Activated T-cell treated with anti-CD3 and anti-CD28 coated beads for 1 hour (primary cell): ENCODE measurements at regions not wholly inside any gene's neighbourhood (a gene's known extent, or its start where the extent isn't known, plus 50 kb on each side); places are given as distances from the start of the nearest gene placed in this dataset.
"Not testable (repeated sequence)": the region's sequence is repeated elsewhere in the genome, so short reads cannot be mapped to it uniquely, and the experiment has no call there.

ENCODE experiments used
- DNase-seq: peaks from one replicate; pipeline ENCODE4 v3.0.0-alpha.2; 2020; ENCODE audit warnings: low read depth

DNA sequence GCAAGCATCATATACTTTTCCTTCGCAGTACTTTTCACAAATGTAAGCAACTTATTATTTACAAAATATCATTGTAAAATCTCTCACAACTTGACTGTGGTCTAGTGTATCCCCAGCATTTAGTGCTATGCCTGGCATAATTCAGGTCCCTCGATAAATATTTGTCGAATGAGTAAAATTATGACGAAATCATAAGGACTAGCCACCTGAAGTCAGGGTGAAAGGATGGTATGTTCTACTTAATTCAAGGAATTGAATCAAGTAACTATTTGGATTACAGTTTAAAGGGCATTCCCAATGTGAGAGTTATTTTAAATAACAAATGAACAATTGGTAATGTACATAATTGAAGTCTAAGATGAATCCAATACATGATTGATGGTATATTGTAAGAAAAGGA is 393.0 kb upstream of the SLC35B3 start:
- DNase-seq: no peak

DNA sequence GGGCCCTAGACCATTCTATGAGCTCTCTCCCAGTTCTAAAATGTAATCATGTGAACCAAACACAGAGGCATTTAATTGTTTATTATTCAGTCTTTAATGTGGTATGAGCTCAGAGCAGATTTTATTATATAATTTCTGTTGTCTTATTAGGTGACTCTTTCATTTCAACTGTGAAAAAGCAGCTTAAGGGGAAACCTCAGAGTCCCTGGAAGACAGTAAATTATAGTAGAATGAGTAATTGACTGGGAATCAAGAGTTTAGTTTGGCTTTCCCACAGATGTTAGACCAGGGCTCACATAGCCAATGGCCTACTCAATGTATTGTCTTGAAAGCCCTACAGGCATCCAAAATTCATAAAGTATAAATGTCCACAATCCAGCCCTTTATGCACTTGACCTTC is 390.4 kb upstream of the SLC35B3 start:
- DNase-seq: no peak

DNA sequence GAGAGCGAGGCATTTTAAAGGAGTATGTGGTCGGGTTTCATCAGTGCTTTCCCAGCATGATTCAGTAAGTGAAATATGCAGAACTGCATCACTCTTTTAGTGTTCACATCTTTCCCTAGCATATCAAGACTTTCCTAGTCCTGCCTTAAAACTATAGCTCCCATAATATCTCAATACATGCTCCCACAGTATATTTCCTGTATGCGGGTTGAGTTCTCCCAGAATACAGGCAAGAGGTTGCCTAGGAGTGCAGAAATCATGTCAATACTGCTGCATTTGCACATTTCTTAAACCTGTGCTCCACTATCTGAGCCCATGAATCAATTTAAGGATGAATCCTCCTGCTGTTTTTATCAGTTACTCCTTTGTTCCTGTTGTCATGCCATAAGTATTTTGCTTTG is 386.6 kb upstream of the SLC35B3 start:
- DNase-seq: no peak

DNA sequence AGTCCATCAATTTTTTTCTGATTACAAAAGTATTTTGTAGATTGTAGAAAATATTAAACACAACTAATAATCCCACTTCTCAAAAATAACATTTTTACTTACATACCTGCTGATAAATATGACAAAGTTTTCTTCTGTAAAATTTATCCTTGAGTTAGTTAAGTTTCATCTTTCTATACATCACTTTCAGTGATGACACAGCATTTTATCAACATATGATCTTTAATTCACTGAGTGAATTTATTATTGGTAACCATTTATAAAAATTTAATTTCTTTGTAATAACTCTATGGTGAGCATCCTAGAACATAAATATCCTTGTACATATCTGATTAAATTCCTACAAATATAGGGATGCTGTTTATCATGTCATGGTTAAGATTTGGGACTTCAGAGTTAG is 385.0 kb upstream of the SLC35B3 start:
- DNase-seq: no peak

DNA sequence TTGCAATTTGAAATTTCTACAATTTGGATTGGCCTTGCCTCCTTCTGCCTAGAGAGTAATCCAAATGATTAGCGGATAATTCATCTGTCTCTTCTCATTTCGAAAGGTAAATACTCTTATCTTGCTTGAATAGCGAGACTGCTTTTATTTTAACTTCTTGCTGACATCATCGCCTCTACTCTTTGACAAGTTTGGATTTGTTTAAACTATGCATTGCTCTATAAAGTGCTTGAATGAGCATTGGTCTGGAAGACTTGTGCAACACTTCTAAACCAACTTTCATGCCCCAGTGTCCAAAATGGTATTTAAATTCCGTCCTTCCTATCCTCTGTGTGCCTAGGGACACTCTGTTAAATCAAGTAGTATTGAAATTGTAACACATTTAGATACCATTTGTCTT is 384.1 kb upstream of the SLC35B3 start:
- no peak for DNase-seq

DNA sequence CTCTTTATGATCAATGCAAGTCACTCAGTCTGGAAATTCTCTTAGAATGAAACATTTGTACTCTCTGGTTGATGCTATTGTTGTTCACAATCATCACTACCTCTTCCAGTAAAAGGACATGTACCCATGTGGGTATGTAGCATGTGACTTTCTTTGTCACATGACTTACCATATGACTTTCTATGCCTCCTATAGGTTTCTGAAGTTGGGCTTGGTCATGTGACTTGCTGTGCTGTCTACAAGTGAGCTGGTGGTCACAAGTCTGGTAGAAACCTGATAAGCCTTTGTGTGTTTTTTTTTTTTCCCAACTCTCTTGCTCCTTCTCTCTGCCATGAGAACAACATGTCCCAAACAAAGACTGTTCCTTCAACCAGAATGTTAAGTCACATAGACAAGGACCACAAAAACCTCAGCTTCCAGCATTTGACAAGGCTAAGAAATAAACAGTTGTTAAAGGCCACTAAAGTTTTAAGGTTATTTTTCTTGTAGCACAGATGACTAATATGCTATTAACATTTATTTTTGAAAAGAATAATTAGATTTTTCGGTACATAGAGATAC is 379.2 kb upstream of the SLC35B3 start:
- DNase-seq: no peak

DNA sequence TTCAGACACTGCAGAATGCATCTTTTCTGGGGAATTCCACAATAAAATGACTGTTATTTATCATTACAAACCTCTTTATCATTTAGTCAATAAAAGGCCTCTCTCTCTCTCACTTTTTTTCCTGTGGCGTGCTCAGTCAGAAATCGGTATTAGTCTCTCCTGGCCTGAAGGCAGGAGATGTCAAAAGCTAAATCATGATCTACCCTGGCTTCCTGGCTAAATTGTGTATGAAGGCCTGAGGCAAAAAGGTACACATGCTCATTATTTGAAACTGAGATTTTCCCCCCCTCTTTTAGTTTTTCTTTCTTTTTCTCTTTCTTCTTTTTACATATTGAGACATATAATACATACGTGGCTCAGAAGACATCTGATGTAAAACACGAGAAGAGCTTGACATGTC is 375.0 kb upstream of the SLC35B3 start:
- no peak for DNase-seq

DNA sequence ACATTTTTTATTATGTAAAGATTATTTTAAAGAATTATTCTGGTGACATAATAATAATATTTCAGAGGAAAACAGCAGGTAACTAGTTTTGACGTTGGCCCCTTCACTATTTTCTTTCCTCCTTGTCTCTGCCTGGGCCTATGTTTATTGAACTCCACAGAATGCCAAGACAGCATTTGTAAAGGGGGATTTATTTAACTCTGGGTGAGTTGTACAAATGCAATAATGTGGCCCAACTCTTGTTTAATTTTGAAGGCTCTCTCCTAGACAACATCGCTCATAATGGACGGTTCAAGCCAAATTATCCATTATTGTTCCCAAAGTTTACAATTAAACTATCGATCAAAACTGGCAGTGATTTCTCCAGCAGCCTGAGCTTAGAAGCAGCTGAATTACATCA is 374.3 kb upstream of the SLC35B3 start:
- no peak for DNase-seq

DNA sequence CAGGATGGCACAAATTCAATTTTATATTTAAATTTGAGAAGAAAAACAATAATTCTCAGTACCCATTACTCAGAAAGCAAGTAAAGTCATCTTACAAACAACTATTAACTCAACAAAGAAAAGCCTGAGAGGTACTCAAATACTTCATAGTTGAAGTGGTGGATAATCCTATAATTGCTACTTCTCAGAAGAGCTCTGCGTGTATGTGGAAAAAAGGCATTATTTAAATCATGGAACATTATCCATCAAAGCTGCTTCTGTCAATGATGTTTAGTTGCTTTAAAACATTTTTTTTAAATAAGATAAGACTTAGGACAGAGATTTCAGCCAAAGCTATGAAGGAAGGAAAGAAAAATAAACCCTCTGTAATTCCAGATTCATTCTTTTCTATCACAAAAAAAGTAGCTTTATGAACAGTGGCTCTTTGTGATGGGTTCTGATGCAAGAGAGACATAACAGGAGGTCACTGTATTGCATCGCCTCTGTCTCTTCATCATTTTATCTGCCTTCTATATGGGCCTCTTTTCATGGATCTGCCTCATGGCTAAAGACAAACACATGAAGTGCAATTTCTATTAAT is 367.9 kb upstream of the SLC35B3 start:
- DNase-seq: no peak

DNA sequence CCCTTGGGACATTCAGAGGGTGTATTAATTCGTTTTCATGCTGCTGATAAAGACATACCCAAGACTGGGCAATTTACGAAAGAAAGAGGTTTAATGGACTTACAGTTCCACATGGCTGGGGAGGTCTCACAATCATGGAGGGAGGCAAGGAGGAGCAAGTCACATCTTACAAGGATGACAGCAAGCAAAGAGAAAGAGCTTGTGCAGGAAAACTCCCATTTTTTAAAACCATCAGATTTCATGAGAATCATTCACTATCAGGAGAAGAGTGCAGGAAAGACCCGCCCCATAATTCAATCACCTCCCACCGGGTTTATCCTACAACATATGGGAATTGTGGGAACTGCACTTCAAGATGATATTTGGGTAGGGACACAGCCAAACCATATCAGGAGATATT is 367.1 kb upstream of the SLC35B3 start:
- not testable (repeated sequence) for DNase-seq

DNA sequence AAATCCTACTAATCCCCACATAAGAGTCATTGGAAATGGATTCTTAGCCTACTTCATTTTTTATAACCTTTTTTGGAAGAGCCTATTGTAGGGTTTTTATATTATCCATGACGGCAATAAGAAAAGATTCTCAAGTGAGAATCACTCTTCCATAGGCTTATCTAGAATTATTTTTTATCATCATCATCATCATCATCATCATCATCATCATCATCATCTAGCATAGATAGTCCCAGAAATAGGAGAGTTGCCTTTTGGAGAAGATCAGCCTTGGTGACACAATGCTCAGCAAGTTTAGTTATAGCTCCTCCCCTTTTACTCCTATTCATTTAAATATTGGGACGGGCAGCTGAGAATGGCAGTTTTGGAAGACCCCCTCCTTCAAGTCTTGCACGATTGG is 359.1 kb upstream of the SLC35B3 start:
- no peak for DNase-seq

DNA sequence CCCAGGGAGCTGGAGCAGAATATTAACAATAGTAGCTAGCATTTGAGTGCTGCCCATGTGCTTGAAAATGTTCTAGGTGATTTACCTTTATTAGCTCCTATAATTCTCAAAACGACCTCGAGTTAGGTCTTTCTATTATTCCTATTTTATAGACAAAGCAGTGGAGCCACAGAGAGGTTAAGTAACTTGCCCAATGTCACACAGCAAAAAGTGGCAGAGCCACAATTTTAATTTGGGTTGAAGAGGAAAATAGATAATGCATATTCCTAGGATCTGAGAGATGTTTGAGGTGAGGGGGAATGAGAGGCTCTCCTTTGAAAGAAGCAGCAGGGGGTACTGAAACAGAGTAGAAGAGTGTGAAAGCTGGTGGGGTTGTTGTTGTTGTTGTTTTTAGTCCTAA is 354.5 kb upstream of the SLC35B3 start:
- DNase-seq: no peak

DNA sequence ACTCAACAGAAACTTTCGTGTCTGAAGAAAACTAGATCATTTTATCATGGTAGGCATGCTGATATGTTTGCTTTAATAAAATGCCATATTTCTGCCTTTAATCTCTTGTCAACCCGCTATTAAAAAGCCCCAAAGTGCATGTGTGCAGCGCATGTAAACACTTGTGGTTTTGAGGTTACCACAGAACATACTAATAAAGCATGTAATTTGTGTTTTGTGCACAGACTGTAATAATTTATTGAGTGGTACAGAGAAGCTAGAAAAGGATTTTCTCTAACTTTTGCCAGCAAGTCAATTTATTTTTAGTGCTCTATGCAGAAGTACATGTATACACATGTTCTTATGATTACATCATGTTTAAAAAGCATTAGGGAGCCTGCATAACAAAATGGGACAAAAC is 349.9 kb upstream of the SLC35B3 start:
- DNase-seq: no peak

DNA sequence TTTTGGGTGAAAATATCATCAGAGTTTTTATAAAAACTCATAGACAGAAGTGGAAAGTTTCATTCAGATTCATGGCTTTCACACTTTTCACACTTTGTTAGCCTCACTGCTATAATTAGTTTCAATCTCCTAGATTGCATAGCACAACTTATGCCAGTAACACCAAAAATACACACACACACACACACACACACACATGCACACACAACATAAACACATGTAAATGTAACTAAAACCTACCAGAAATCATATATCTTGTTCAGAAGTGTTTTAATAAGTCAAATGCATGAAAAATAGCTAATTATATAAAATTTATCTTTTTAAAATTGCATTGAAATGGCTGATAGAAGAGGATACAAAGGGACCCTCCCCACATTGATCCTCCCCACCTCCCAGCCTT is 347.8 kb upstream of the SLC35B3 start:
- no peak for DNase-seq

DNA sequence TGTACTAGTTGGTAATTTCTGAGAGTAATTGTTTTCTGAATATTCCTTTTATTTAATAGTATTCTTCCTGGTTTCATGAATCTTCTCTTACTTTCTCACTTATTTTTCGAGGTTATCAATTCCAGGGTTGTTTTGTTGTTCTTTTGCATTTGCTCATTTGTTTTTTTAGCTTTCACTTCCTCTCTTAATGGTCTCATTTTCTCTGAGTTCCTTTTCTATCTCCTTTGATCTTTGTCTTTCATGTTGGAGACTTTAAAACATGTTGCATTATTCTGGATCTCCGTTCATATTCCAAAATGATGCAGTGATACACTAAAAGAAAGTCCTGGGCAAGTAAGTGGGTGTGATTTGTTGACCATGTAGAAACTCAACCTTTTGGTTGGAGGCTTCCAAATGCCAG is 345.3 kb upstream of the SLC35B3 start:
- no peak for DNase-seq

DNA sequence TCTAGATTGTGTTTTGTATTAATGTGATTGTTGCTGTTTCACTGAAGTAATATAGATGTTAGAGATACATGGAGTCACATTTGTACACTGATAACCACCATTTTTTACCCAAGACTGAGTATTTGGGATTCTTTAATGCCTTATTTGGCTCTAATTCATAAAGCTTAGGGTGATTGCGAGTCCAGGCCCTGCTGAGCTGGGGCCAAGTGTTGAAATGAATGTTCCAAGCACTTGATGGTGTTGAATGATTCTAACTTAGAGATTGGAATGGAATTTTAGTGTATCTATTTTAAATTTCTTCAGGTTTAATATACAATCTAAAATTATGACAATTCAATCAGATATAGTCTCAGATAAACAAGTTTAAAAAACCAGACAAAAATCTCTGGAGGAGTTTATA is 329.4 kb upstream of the SLC35B3 start:
- DNase-seq: no peak

DNA sequence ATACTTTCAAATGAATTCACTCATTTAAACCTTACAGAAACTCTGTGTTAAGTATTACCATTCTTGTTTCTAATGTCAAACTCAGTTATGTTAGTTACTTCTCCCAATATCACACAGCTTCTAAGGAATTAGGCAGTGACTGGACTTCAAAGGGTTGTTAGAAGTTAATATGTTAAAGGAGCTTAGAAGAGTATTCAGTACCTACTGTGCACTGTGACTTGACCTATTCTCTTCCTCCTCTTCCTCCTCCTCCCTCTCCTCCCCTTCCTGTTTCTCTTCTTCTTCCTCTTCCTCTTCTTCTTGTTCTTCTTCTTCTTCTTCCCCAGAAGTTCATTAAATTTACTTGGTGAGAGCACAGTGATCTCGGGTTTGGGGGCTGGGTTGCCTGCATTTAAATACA is 325.6 kb upstream of the SLC35B3 start:
- no peak for DNase-seq

DNA sequence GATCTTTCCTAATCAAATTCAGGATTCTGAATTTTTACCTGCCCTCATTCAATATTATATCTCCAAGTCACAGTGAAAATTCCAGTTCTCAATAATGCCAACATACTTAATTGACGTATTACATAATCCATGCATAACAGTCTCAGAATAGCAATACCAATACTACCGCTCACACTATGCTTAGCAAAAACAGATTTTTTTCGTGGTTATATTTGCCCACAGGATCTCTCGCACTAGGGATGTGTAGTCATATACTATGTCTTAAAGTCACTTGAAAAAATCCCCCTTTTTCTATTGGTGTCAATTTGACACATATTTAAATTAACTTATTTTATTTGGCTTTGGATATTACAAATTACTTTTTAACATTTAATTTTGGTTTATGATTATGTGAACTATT is 323.1 kb upstream of the SLC35B3 start:
- DNase-seq: no peak

DNA sequence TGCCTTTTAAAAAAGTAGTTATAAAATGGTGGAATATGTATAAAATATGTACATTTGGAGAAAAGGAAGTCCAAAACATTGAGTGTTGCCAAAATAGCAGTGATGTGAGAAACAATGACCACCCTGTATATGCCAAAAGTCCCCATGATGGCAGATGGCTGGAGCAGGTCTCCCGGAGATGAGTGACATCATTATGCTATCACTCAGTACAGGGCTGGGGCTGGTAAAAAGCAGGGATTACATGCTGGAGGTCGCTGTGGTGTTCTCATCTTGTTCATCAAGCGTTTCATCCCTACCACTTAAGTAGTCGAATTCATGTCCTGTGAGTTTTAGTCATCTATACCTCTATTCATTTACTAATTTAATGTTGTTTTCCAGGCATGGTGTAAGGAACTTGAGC is 315.3 kb upstream of the SLC35B3 start:
- DNase-seq: no peak

DNA sequence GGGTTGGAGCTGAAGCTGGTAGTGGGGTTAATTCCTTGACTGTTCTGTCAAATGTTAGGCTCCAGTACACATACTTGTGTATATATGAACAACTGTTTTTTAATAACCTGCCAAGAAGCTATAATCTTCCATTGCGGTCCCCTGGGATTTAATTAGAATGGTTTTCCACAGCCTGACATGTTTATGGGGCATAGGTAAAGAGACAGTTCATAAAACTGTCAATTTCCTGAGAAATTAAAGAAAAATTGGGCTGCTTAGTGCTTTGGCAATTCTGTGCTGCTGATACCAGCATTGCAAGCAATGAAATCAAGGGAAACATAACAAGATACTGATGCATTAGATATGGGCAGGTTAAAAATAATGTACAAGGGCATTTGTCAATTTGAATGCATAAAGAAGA is 314.1 kb upstream of the SLC35B3 start:
- DNase-seq: no peak

DNA sequence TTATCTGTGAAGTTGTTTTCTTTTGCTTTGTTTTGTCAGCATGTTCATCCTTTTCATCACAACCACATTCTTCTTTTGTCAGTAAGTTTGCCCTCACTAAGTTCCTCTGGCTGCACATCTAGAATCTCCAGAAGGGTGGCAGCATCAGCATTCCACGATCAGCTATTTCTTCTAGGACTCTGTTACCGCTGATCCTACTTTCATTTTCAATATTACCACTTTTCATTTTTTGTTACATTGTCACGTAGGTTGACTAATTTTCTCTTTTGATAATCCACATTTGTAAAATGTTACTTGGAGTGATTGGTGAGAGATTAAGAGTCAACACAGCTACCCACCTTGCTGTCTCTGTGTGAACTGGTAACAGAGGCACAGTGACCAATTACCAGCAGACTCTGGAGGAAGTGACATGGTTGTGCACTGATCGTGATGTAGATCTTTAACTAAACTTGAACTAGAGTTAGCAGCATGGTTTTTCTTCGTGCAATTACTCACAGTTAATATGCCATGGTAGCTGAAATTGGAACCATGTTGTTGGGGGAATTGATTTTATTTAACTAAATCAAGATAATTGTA is 307.9 kb upstream of the SLC35B3 start:
- DNase-seq: no peak

DNA sequence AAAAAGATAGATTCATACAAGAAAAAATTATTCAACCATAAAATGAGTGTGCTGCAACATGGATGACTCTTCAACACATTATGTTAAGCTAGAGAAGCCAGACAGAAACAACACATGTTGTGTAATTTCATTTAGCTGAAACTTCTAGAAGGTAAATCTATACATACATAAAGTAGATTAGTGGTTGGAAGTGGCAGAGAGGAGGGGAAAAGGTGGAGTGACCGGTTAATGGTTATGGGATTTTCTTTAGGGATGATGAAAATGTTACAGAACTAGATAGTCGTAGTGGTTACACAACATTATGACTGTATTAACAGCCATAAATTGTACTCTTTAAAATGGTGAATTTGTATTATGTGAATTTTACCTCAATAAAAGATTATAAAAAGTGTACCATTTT is 304.1 kb upstream of the SLC35B3 start:
- no peak for DNase-seq

DNA sequence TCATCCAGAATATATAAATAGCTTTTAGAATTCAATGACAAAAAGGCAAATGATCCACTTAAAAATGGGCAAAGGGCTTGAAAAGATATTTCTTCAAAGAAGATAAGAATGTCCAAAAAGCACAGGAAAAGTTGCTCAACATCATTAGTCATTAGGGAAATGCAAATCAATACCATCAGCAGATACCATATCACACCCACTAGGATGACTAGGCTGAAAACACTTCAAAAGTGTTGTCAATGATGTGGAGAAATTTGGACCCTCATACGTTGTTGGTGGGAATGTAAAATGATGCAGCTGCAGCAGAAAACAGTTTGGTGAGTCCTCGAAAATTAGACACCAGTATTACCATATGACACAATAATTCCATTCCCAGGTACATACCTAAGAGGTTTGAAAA is 303.6 kb upstream of the SLC35B3 start:
- no peak for DNase-seq

DNA sequence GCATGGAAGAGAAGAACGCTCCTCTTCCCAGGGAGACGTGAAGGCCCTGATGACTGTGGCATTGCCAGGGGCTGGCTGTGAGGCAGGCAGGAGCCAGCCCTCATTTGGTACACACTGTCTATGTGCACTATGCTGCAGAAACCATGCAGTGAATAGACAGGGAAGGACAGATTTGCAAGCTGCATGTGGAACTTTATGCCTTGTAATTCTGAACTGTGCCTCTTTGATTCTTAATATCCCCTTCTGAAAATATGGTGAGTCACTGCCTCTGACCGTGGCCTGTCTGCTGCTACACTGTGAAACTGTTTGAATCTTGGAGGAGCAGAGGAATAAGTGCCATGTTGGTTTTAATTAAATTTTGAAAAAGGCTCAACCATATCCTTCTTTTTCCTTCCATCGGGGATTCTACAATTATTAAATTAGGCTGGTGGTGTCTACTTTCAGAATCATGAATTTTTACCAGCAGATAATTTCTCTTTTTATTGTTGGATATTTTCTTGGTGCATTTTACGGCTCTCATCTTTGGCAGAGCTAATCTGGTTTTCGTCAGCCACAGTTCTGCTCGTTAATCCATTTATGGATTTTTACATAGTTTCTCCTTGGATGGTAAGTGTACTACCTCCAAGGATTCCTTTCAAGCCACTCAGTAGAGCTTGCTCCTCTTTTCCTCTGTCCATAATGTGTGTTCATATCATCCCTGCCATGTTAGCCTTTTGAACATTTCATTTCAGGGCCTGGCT is 301.0 kb upstream of the SLC35B3 start:
- DNase-seq: no peak
